ENCODE measurements at regions not wholly inside any gene's neighbourhood (a gene's known extent, or its start where the extent isn't known, plus 50 kb on each side); places are given as distances from the start of the nearest gene placed in this dataset.

- Histone ChIP-seq H3K4me3 (no peak overlapping the region), H3K27me3 (replicated peaks in 1 of 7) (no peaks in the 10 kb centered on the region), H3K4me1 (no peaks in the 10 kb centered on the region), H3K36me3 (no peaks in the 10 kb centered on the region), H3K9me3 (peaks cover 0 to 10% (median 1%) of the 10 kb centered on the region in 8 donors), H3K27ac (no peak overlapping the region)
- 56 to 72% (median 64%) methylated on average over 3 of the region's 3 CpGs for WGBS, 5 donors
- intact Hi-C loops (cut with DNase I; ENCODE audit: low total_unique reads) = no loop called here
- no peak for TF ChIP-seq POLR2A (IDR thresholded peaks at IDR 0.05)
- no peak for TF ChIP-seq CTCF (IDR thresholded peaks at IDR 0.05 in 8 of 11, conservative IDR thresholded peaks at IDR 0.05 in 3 of 11)
- no peak for TF ChIP-seq POLR2AphosphoS5 (IDR thresholded peaks at IDR 0.05)
- no peak for DNase-seq
Observed at GRCh38 chr13:34721631-34722595, 220.2 kb upstream of the NBEA start.

- no peak for TF ChIP-seq CTCF (IDR thresholded peaks at IDR 0.05 in 8 of 11, conservative IDR thresholded peaks at IDR 0.05 in 3 of 11)
- no peak for TF ChIP-seq POLR2A (IDR thresholded peaks at IDR 0.05)
- no peak for TF ChIP-seq POLR2AphosphoS5 (IDR thresholded peaks at IDR 0.05)
- intact Hi-C loops (cut with DNase I; ENCODE audit: low total_unique reads) = no loop called here
- DNase-seq = no peak
Observed at GRCh38 chr13:34722922-34723321, 219.1 kb upstream of the NBEA start.

GRCh38 chr13:34730961-34731360, 211.1 kb upstream of the NBEA start:
- H3K27me3 ChIP-seq (replicated peaks in 1 of 7) = no peaks in the 10 kb centered on the region
- H3K4me3 ChIP-seq = no peak overlapping the region
- no peaks in the 10 kb centered on the region for H3K9me3 ChIP-seq
- no peak for DNase-seq
- TF ChIP-seq POLR2AphosphoS5 (IDR thresholded peaks at IDR 0.05) = no peak
- no peak for TF ChIP-seq CTCF (IDR thresholded peaks at IDR 0.05 in 8 of 11, conservative IDR thresholded peaks at IDR 0.05 in 3 of 11)
- no peak for TF ChIP-seq POLR2A (IDR thresholded peaks at IDR 0.05)
- H3K4me1 ChIP-seq = no peaks in the 10 kb centered on the region
- H3K27ac ChIP-seq = no peak overlapping the region
- WGBS, 5 donors = 61 to 94% (median 84%) methylated on average over 2 of the region's 2 CpGs
- intact Hi-C loops (cut with DNase I; ENCODE audit: low total_unique reads) = no loop called here
- no peaks in the 10 kb centered on the region for H3K36me3 ChIP-seq

More at GRCh38 chr13:34722922-34723321, 219.1 kb upstream of the NBEA start:
- H3K4me1 ChIP-seq = no peaks in the 10 kb centered on the region
- no peak overlapping the region for H3K27ac ChIP-seq
- H3K36me3 ChIP-seq = no peaks in the 10 kb centered on the region
- no peak overlapping the region for H3K4me3 ChIP-seq
- H3K27me3 ChIP-seq (replicated peaks in 1 of 7) = no peaks in the 10 kb centered on the region
- H3K9me3 ChIP-seq = peaks cover 0 to 10% (median 1%) of the 10 kb centered on the region in 8 donors

GRCh38 chr13:34731486-34731885, 210.6 kb upstream of the NBEA start:
- no peak for DNase-seq
- no peaks in the 10 kb centered on the region for H3K4me1 ChIP-seq
- H3K4me3 ChIP-seq = no peak overlapping the region
- TF ChIP-seq POLR2A (IDR thresholded peaks at IDR 0.05) (no peak), POLR2AphosphoS5 (IDR thresholded peaks at IDR 0.05) (no peak), CTCF (IDR thresholded peaks at IDR 0.05 in 8 of 11, conservative IDR thresholded peaks at IDR 0.05 in 3 of 11) (no peak)
- no peaks in the 10 kb centered on the region for H3K9me3 ChIP-seq
- H3K27me3 ChIP-seq (replicated peaks in 1 of 7) = no peaks in the 10 kb centered on the region
- H3K36me3 ChIP-seq = no peaks in the 10 kb centered on the region
- no peak overlapping the region for H3K27ac ChIP-seq
- intact Hi-C loops (cut with DNase I; ENCODE audit: low total_unique reads) = no loop called here
- 84 to 92% (median 88%) methylated on average over 4 of the region's 4 CpGs for WGBS, 5 donors

Measured in spleen (tissue), 11 donors.